Kidney epithelial cell (primary cell): ENCODE measurements at regions not wholly inside any gene's neighbourhood (a gene's known extent, or its start where the extent isn't known, plus 50 kb on each side); places are given as distances from the start of the nearest gene placed in this dataset.

Source experiments
- DNase-seq: peaks from one replicate; pipeline ENCODE4 v3.0.0-alpha.2; 2010; ENCODE audit warnings: low read depth
- H3K27me3 ChIP-seq: 2 replicates; pipeline ENCODE4 v1.6.0; 2011; ENCODE audit warnings: low read length; ENCODE audit not compliant: control insufficient read depth, insufficient read depth
- H3K36me3 ChIP-seq: 2 replicates; pipeline ENCODE4 v1.5.1; 2011; ENCODE audit warnings: low read length; ENCODE audit not compliant: control insufficient read depth, insufficient read depth
- H3K4me3 ChIP-seq: 2 replicates; pipeline ENCODE4 v1.5.1; 2011; ENCODE audit warnings: low read depth, mild to moderate bottlenecking, control low read depth, low read length
- CTCF ChIP-seq: IDR thresholded peaks from 2 replicates; pipeline ENCODE4 v1.5.1; 2011; ENCODE audit warnings: mild to moderate bottlenecking, moderate library complexity, low read length, control low read depth, inconsistent platforms; ENCODE audit not compliant: insufficient read depth, poor library complexity, severe bottlenecking

- no peak for DNase-seq
- Histone ChIP-seq H3K4me3 (no peak overlapping the region), H3K36me3 (no peaks in the 10 kb centered on the region), H3K27me3 (no peaks in the 10 kb centered on the region)
- TF ChIP-seq CTCF, result no peak
Observed at GRCh38 chr4:136562834-136563233, 969.5 kb downstream of the PCDH18 start.

- Histone ChIP-seq H3K4me3 (no peak overlapping the region), H3K36me3 (no peaks in the 10 kb centered on the region), H3K27me3 (no peaks in the 10 kb centered on the region)
- DNase-seq, result no peak
- no peak for TF ChIP-seq CTCF
Observed at GRCh38 chr4:136558940-136559494, 973.3 kb downstream of the PCDH18 start.

- no peak overlapping the region for H3K4me3 ChIP-seq
- H3K36me3 ChIP-seq, result no peaks in the 10 kb centered on the region
- DNase-seq, result no peak
- no peak for TF ChIP-seq CTCF
- no peaks in the 10 kb centered on the region for H3K27me3 ChIP-seq
Observed at GRCh38 chr4:136557396-136557795, 974.9 kb downstream of the PCDH18 start.

GRCh38 chr4:136554033-136554432 is 978.3 kb downstream of the PCDH18 start:
- no peak for TF ChIP-seq CTCF

GRCh38 chr4:136551753-136552152 is 980.5 kb downstream of the PCDH18 start:
- Histone ChIP-seq H3K36me3 (no peaks in the 10 kb centered on the region), H3K4me3 (no peak overlapping the region), H3K27me3 (no peaks in the 10 kb centered on the region)
- no peak for DNase-seq
- no peak for TF ChIP-seq CTCF

More at GRCh38 chr4:136554033-136554432, 978.3 kb downstream of the PCDH18 start:
- no peaks in the 10 kb centered on the region for H3K36me3 ChIP-seq
- no peak overlapping the region for H3K4me3 ChIP-seq
- no peaks in the 10 kb centered on the region for H3K27me3 ChIP-seq
- no peak for DNase-seq

- Histone ChIP-seq H3K4me3 (no peak overlapping the region), H3K27me3 (no peaks in the 10 kb centered on the region), H3K36me3 (no peaks in the 10 kb centered on the region)
- no peak for DNase-seq
- TF ChIP-seq CTCF, result no peak
Observed at GRCh38 chr4:136540747-136541146, 991.5 kb downstream of the PCDH18 start.
